DND-41 (cell line): ENCODE measurements at regions not wholly inside any gene's neighbourhood (a gene's known extent, or its start where the extent isn't known, plus 50 kb on each side); places are given as distances from the start of the nearest gene placed in this dataset.

Source experiments
- CTCF ChIP-seq: IDR thresholded peaks from 2 replicates; pipeline ENCODE4 v1.5.1; 2012; ENCODE audit warnings: borderline replicate concordance, low read length, moderate library complexity, mild to moderate bottlenecking; ENCODE audit not compliant: poor library complexity, severe bottlenecking; ENCODE audit errors: extremely low read depth
- EZH2 ChIP-seq: IDR thresholded peaks from 3 replicates; pipeline ENCODE4 v1.6.1; 2012; ENCODE audit warnings: borderline replicate concordance, low read depth, mild to moderate bottlenecking, moderate library complexity, low read length, inconsistent platforms; ENCODE audit not compliant: severe bottlenecking

DNA sequence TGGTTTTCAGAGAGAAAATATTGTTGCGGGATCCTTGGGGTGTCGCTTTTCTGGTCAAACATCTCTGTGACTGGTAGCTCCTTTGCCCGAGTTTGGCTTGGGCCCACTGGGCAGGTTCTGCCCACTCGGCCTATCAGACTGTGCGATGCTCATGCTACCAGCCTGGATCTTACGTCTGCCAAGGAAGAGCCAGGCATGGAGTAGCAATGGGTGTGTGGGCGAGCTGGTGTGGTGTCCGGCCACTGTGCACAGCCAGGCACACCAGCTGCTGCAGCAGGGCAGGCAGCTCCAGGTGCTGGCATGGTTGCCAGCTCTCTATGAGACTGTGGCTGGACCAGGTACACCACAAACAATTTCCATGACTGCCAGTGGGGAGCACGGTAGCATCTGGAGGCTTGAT, 1351.8 kb upstream of the PCDH20 start:
- TF ChIP-seq CTCF, result no peak
- no peak for TF ChIP-seq EZH2
